ENCODE measurements at regions not wholly inside any gene's neighbourhood (a gene's known extent, or its start where the extent isn't known, plus 50 kb on each side); places are given as distances from the start of the nearest gene placed in this dataset.

DNA sequence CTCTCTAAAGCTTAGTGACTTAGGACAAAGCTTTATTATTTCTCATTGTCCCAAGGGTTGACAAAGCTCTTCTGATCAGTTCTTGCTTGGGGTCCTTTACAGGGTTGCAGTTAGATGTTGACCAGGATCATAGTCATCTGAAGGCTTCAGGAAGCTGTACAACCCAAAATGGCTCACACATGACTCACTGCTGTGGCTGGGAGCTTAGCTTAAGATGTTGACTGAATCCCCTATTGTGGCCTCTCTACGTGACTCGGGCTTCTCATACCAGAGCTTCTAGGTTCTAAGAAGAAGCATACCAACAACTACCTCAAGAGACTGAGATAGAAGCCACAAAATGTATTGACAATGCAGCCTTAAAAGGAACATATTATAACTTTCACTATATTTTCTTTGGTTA, 569.6 kb upstream of the ROBO2 start:
- Histone ChIP-seq H3K4me1 (no peaks in the 10 kb centered on the region), H3K36me3 (ENCODE audit: low read depth, missing control alignments) (no peaks in the 10 kb centered on the region), H3K4me3 (no peak overlapping the region), H3K9me3 (no peaks in the 10 kb centered on the region), H3K27me3 (no peaks in the 10 kb centered on the region), H3K27ac (no peak overlapping the region)
- no peak for TF ChIP-seq POLR2A (IDR thresholded peaks at IDR 0.05)
- no peak for TF ChIP-seq CTCF (IDR thresholded peaks at IDR 0.05)
- intact Hi-C loops (cut with DNase I; ENCODE audit: low total_unique reads) = no loop called here
- DNase-seq = no peak
- WGBS, 2 donors = 86 to 89% methylated on average over 2 of the region's 2 CpGs

DNA sequence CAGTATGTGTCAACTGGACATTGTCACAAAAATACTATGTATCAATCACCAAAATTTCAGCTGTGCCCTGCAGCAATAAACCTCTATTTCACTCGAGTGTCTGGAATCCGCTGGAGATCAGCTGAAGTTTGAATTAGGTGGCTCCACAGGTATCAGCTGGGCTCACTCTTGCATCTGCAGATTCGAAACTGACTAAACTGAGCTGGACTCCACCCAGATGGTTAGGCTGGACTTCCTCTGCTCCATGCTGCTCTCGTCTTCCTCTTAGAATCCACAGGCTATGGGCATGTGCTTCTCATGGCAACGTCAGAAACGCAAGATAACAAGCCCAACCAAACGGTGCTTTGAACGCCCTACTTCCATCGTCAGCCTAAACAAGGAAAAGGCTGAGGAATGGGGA, 565.3 kb upstream of the ROBO2 start:
- intact Hi-C loops (cut with DNase I; ENCODE audit: low total_unique reads) = no loop called here
- H3K4me3 ChIP-seq = no peak overlapping the region
- no peaks in the 10 kb centered on the region for H3K36me3 ChIP-seq (ENCODE audit: low read depth, missing control alignments)
- no peak overlapping the region for H3K27ac ChIP-seq
- no peaks in the 10 kb centered on the region for H3K27me3 ChIP-seq
- no peaks in the 10 kb centered on the region for H3K4me1 ChIP-seq
- TF ChIP-seq CTCF (IDR thresholded peaks at IDR 0.05) (no peak), POLR2A (IDR thresholded peaks at IDR 0.05) (no peak)
- DNase-seq = no peak
- 71% methylated on average over 9 of the region's 9 CpGs for WGBS, 2 donors
- no peaks in the 10 kb centered on the region for H3K9me3 ChIP-seq

GRCh38 chr3:76479161-76479650, 560.7 kb upstream of the ROBO2 start:
- Histone ChIP-seq H3K4me3 (no peak overlapping the region), H3K36me3 (ENCODE audit: low read depth, missing control alignments) (no peaks in the 10 kb centered on the region), H3K4me1 (no peaks in the 10 kb centered on the region), H3K27ac (no peak overlapping the region), H3K9me3 (no peaks in the 10 kb centered on the region), H3K27me3 (no peaks in the 10 kb centered on the region)
- WGBS, 2 donors = 56 to 68% methylated on average over 1 of the region's 1 CpG
- TF ChIP-seq CTCF (IDR thresholded peaks at IDR 0.05) (no peak), POLR2A (IDR thresholded peaks at IDR 0.05) (no peak)
- DNase-seq = no peak
- intact Hi-C loops (cut with DNase I; ENCODE audit: low total_unique reads) = no loop called here

DNA sequence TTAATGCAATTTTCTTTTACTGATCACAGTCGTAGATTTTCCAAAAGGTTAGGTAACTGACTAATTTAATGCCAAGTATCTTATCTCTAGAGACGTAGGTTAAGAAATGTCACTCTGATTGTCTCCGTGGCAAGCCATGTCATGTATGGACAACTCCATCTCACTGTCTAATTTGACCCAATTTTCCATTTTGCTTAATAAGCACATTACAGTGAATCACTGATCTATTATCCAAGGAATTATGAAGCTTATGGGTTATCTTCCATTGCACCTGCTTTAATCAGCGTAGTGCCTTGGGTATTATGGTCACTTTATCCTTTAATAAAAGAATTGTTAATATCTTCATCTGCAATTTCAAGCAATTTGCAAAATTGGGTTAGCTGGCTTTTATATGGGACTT, 557.4 kb upstream of the ROBO2 start:
- Histone ChIP-seq H3K4me1 (no peaks in the 10 kb centered on the region), H3K36me3 (ENCODE audit: low read depth, missing control alignments) (no peaks in the 10 kb centered on the region), H3K4me3 (no peak overlapping the region), H3K27me3 (no peaks in the 10 kb centered on the region), H3K9me3 (no peaks in the 10 kb centered on the region), H3K27ac (no peak overlapping the region)
- TF ChIP-seq POLR2A (IDR thresholded peaks at IDR 0.05) = no peak
- no peak for TF ChIP-seq CTCF (IDR thresholded peaks at IDR 0.05)
- DNase-seq = no peak
- 84 to 92% methylated on average over 4 of the region's 4 CpGs for WGBS, 2 donors
- intact Hi-C loops (cut with DNase I; ENCODE audit: low total_unique reads) = no loop called here

DNA sequence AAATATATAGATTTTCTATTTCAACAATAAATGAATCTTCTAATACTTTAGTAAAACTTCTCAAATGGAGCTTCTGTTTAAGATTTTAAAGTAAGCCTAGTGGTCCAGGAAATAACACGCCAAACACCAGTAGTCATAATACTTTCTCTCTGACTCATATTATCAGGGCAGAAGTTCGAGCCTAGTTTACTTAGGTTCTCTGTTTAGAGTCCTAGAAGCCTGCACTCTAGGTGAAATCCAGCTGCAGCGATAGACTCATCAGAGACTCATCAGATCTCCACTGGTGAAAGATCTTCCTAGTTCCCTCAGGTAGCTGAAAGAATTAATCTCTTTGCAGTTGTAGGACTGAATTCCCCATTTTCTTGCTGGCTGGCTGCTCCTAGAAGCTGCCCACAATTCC, 552.5 kb upstream of the ROBO2 start:
- 89 to 92% methylated on average over 3 of the region's 3 CpGs for WGBS, 2 donors
- Histone ChIP-seq H3K27me3 (no peaks in the 10 kb centered on the region), H3K4me1 (no peaks in the 10 kb centered on the region), H3K36me3 (ENCODE audit: low read depth, missing control alignments) (no peaks in the 10 kb centered on the region), H3K27ac (no peak overlapping the region), H3K4me3 (no peak overlapping the region), H3K9me3 (no peaks in the 10 kb centered on the region)
- TF ChIP-seq CTCF (IDR thresholded peaks at IDR 0.05) (no peak), POLR2A (IDR thresholded peaks at IDR 0.05) (no peak)
- intact Hi-C loops (cut with DNase I; ENCODE audit: low total_unique reads) = no loop called here
- DNase-seq = no peak

Data from testis (tissue), 2 donors.